GM21723 (cell line): ENCODE measurements at regions not wholly inside any gene's neighbourhood (a gene's known extent, or its start where the extent isn't known, plus 50 kb on each side); places are given as distances from the start of the nearest gene placed in this dataset.

Source experiments
- ATAC-seq: cut with Tn5 transposase; IDR thresholded peaks from one replicate; pipeline ENCODE4 v1.9.1; 2021; ENCODE audit warnings: mild to moderate bottlenecking, moderate library complexity; ENCODE audit not compliant: unreplicated experiment

DNA sequence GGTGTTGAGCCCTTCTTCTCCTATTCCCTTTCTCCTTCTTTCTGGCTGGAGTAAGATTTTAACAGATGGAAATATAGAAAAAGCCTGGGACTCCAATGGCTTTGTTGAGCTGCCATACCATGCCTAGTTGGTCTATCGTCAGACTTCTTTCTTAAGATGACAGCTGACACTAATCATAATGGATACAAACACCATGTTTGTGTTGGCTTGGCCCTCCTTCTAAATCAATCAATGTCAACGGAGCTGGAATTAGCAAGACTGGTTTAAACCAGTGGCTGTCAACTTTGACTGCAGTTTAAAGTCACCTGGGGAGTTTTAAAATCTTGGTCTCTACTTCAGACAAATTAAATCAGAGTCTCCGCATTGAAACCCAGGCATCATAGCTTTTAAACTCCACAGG lies 264.5 kb upstream of the PRR16 start:
- no peak for ATAC-seq

DNA sequence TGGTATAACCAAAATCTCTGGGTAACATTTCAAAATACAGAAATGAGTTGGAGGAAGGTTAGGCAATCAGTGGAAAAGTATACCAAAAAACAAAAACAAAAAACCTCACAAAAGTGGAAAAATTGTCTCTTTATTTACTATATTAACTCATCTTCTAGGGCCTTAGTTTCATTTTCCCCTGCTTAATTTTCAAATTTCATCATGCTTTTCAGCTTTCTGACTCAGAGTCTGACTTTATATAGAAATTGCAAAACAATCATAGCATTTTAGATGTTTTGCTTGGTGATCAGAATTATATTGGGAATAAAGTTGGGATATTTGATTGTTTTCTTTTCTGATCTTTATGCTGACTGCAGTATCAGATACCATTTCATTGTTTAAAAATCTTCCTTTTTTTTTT lies 257.0 kb upstream of the PRR16 start:
- ATAC-seq: no peak

DNA sequence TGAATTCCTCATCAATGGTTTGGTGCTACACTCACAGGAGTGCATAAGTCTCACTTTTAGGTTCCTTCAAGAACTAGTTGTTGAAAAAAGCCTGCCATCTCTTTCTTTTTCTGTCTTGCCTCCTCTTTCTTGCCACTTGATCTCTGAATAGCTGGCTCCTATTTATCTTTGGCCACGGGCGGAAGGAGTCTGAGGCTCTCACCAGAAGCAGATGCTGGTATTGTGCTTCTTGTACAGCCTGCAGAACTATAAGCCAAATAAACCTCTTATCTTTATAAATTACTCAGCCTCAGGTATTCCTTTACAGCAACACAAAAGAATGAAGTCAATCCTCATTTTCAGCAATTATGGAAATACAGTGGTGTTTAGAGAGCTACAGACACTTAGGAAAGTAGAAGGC lies 247.1 kb upstream of the PRR16 start:
- no peak for ATAC-seq

DNA sequence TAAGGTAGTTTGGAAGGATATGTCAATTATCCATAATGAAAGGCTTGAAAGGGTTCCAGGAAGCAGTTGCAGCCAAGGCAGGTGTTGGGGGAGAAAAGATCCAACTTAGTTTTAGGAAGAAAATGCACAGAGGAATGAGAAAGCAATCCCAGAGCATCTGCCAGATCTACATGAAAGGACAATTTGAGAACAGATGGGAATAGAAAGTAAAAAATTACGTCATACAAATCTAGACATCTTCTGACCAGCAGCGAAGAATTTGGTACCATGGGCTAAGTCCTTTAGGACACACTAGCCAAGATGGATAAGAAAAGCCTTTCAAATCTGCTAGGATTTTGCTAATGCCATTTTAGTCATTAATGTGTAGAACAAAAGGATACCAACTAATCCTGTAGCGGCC lies 244.1 kb upstream of the PRR16 start:
- ATAC-seq: no peak

DNA sequence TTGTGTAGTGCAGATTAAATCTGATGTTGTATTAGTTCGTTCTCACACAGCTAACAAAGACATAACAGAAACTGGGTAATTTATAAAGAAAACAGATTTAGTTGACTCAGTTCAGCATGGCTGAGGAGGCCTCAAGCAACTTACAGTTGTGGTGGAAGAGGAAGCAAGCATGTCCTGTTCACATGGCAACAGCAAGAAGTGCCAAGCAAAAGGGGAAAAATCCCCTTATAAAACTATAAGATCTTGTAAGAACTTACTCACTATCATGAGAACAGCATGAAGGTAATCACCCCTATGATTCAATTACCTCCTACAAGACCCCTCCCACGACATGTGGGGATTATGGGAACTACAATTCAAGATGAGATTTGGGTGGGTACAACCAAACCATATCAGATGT lies 238.6 kb upstream of the PRR16 start:
- ATAC-seq: no peak

DNA sequence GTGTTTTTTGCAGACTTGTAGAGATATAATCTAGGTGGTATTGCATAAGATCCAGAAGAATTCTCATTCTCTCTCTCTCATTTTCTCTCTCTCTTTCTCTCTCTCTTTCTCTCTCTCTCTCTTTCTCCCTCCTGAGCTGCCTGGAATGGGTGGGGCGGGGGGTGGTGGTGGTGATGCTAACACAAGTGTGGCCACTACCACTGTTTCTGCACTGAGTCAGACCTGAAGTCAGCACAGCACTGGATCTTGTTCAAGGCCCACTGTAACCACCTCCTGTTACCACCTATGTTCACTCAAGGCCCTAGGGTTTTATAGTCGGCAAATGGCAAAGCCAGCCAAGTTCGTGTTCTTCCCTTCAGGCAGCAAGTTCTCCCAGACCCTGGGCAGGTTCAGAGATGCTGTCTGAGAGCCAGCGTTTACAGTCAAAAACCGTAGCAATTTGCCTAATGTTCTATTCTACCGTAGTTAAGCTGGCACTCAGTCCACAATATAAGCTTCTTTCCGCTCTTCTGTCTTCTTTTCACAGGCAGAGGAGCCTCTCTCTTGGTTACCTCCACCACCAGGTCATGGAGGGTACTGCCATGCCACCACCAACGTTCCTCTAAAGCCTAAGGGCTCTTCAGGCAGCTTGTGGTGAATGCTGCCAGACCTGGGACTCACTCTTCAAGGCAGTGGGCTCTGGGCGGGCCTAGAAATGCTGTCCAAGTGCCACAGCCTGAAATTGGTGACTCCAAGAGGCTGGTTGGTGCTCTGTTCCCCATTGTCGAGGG lies 235.7 kb upstream of the PRR16 start:
- no peak for ATAC-seq

DNA sequence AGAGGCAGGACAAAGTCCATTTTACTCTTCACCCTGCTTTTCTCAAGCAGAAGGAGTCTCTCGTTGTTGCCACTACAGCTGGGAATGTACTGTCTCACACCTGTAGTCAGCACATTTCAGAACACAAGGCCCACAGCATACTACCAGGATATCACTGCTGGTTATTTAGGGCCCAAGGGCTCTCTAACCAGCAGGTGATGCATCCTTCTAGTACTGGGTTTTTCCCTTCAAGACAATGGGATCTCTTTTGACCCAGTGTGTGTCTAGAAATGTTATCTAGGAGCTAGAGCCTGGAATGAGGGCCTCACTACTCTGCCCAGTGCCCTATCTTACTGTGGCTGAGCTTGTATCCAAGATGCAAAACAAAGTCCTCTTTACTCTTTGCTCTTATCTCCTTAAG lies 235.1 kb upstream of the PRR16 start:
- no peak for ATAC-seq

DNA sequence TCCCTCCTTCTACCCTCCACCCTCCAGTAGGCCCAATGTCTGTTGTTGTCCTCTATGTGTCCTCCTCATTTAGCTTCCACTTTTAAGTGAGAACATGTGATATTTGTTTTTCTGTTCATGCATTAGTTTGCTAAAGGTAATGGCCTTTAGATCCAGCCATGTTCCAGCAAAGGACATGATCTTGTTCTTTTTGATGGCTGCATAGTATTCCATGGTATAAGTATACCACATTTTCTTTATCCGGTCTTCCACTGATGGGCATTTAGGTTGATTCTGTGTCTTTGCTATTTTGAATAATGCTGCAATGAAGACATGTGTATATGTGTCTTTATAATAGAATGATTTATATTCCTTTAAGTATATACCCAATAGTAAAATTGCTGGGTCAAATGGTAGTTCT lies 232.5 kb upstream of the PRR16 start:
- no peak for ATAC-seq

DNA sequence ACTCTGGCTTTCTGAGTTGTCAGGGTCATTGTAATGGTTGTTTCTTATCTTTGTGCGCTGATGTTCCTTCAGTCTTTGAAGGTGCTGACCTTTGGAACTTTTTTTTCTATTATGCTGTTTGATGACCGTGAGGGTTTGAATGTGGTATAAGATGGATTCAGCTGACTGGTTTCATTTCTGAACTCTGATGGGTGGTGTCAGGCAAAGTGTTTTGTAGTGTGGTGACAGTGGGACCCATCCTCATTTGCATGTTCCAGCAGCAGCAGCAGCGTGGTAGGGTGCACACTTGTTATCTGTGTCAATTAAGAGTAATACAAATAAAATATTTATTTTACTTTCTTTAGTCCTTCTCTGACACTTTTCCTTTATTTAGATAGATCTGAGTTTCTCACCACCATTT lies 227.7 kb upstream of the PRR16 start:
- ATAC-seq: peak; percentile 79

DNA sequence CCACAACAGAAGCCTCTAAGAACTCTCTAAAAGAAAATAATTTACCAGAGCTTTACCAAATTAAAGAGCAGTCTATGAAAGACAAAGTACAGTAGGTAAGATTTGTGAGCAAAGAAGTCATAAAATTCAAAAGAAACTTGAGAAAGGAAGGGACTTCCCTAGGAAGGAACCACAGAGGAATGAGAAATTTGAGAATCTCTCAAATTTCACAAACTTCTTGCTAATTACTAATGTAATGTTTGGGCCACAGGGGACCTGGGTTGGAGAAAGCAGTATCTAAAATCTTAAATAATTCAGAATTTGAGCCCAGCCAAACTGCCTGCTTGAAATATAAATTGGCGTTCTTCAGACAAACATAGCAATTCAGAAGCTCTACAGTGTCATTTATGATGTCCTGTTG lies 225.0 kb upstream of the PRR16 start:
- peak; percentile 8 for ATAC-seq

DNA sequence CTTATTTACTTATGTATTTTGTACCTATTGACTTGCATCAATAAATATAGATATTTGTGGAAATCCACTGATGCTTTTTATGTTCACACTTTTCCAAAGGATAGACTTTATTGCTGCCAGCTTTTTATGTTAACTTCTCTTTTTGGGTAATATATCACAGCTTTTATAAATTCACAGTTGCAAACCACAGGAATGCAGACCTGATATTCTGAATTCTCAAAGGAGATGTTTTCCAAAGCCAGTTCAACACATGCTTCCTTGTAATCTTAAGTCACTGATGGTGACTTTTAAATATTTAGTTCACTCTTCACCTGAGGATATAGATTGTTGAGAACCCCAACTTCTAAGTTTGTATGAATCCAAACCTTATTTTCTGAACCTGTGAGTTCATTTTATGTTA lies 223.4 kb upstream of the PRR16 start:
- ATAC-seq: no peak

DNA sequence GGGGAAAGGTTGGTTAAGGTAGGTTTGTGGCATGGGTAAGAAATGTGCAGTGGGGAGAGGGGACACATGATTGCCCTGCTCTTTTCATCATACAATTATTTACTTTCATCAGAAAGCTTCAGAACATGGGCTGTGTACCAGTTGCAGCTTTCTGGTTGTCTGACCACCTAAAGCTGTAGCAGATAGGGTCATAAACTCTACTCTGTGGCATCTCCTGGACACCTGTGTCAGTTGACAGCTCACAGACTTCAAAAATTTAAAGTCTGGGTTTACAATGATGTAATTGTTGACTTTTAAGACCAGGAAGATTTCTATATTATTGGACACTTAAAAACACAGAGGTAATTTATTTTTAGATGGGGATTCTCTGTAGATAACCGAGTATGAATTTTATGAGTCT lies 222.7 kb upstream of the PRR16 start:
- peak; percentile 25 for ATAC-seq

DNA sequence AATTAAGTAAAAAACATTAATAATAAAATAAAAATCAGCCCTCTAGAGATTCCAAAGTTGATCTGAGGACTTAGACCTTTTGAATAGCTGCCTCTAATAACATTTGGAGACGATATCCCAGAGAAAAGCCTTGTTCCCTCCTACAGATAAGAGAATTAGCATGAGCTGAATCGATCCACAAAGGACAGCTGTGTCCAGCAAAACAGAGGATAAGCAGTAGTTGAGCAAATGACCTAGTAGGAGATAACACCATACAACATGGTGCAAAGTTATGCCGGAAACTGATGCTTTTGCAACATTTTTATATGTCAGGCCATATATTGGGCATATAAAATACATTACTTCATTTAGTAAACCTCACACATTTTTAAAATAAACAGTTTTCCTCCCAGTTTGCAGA lies 212.2 kb upstream of the PRR16 start:
- ATAC-seq: no peak

DNA sequence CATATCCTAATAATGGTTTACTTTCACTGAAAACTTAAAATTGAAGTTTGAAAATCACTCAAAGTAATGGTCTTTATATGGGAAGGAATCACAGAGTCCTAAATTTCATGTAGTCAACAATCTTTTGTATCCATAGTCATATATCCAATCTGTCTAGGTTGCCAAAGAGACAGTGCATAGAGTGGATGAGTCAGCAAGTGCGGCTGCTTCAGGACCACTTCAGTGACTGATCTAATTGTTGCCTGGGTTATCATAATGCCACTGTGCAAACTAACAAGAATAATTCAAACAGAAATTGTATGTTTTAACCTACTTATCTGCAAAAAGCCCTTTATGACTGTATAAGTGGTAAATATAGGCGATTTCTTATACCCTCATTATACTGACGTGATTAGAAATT lies 211.3 kb upstream of the PRR16 start:
- no peak for ATAC-seq

DNA sequence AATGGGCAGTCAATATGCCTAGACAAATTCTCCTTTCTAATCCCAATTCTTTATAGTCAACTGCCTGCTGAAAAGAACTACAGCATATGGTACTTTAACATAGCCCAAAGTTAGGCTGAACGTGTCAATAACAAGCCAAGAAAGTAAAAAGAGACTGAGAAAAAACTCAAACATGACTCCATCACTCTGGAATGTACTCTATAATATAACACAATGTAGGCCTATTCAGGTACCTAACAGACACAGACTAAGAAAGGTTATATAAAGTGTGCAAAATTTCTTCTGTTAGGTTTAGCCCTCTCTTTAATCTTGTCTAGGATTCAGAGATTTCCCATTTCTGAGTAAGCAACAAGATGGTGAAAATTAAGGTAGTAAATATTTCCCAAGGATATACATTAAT lies 209.7 kb upstream of the PRR16 start:
- no peak for ATAC-seq

DNA sequence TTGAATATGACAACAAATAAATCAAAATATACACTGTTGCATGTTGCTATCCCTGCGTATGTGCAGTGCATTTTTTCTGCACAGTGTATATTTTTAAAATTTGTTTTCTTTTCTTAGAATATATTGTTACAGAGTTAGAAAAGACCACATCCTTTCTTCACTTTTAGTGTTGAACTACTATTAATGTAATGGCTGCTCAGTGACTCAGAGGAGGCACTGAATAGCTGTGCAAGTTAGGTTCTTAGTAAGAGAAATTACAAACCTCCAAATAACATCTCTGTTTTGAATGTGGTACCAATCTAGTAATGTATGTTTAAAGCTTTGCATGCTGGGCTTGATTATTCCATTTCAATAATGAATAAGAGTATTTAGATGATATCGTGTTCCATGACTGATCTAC lies 208.9 kb upstream of the PRR16 start:
- ATAC-seq: peak; percentile 66

DNA sequence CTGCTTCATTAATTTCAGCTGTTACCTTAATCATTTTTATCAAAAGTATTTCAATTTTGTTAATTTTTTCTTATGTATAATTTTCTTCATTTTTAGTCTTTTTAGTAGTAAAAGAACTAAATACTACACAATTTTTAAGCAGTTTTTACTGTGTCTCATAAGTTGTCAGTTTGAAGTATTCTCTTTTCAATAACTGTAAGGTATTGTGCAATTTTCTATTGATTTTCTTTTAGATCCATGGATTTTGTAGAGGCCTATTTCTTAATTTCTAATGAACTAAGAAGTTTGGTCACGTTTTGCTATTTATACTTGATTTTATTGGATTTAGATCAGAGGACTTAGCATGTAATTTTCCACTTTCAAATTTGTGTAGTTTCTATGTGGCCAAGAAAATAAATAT lies 207.7 kb upstream of the PRR16 start:
- ATAC-seq: no peak

DNA sequence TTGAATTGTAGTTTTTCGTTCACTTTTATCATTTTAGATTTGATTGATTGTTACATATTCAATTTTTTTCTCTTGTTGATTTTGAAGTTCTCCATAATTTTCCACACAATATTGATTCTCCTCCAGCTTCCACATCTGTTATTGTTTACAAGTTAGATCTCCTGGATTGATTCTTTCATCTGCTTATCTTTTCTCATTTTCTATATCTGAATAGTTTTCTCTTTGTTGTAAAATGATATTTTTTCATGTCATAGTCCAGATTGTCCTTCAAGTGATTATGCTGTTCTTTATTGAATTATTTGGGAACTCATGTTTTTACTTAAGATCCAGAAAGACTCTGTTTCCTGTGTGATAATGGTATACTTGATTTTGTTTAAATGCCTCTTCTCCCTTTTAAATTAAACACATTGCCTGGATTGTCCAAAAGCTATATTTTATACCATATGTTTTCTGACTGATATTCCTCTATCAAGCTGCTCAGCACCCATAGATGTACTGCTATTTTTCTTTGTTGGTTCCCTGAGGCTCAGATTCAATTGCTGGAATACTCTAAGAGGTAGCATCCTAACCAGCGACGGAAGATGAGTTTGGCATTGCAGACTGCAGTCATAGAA lies 206.6 kb upstream of the PRR16 start:
- no peak for ATAC-seq

DNA sequence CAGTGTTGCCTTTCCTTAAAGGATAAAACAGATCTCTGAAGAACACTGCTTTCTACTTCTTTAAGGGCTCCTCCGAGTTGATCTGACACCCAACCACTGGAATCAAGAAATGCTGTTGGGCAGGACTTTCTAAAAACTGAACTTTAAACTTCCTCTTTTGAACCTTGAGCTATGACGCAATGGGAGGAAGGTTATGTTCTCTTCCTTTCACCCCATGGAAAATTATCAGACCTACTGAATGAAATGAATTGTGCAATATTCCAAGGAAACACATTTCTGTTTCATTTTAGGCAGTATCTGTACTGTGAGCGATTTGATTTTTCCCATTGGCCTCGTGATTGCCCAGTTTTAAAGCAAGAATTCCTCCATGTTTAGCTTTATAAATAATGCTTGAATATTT lies 206.0 kb upstream of the PRR16 start:
- peak; percentile 72 for ATAC-seq

DNA sequence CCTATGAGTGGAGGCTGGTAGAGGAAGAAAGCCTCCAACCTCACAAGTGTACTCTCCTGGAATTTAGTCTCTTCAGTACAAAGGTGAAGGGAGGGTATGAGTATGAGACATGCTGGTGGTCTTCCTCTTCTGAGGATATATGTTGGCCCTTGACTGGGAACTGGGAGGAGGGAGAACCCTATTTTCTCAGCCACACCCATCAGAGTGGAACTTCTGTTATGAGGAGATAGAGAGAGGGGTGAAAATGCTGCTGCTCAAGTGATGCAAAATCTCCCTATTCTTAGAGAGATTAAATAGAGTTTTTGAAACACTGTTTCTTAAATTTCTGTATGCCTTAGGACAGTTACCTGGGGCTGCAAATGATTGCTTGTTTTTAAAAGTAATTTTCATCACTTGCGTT lies 203.4 kb upstream of the PRR16 start:
- no peak for ATAC-seq

DNA sequence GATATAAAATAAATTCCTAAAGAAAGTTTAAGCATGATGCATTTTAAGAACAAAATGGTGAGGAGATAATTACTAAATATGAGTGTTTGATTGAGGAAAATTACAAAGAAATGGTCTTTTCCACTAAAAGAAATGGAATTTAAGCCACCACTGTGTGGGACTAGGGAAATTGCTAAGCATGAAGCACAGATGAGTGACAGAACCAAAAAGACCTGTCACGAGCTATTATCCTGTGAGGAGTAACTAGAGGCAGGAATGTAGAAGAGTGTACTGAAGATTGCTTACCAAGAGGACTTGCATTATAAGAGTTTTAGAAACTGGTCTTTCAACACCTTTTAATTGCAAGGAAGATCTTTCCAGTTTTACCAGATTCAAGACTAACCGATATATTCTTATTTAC lies 193.6 kb upstream of the PRR16 start:
- ATAC-seq: no peak

DNA sequence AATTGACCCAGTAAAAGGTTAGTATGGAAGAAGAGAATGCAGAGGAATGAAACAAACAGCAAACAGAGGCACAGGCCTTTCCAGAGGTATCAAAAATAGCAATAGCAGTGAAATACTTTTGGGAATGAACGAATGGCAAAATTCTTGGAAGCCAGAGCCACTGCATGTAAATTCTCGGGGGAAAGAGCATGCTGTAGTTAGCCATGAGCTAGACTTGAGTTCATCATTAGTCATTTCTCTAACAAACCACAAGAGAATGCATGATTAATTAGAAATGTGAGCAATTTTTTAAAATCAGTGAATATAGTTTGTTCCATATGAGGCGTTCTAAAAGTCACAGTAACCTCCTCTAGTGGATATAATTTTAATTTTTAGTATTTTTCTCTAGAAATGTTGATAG lies 170.3 kb upstream of the PRR16 start:
- ATAC-seq: no peak

DNA sequence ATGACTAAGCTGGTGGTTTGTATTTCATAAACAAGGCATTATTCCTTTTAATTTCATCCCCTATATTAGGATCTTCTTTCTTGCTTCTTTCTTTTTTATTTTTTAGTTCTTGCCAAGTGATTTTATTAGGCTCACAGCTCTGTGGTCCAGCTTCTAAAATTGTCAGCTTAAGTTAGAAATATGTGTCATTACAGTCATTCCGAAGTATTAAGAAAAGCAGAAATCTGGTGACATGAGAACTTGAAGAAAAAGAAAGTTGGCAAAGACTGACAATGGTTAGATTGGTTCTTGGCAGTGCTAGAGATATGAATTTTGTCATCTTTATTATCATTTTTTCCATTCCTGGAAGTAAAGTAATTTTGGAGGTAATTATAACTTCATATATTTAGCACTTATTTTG lies 166.5 kb upstream of the PRR16 start:
- ATAC-seq: no peak
